ENCODE measurements at regions not wholly inside any gene's neighbourhood (a gene's known extent, or its start where the extent isn't known, plus 50 kb on each side); places are given as distances from the start of the nearest gene placed in this dataset.

- no peak for DNase-seq (ENCODE audit: low spot score)
- no peak for TF ChIP-seq CTCF (IDR thresholded peaks at IDR 0.05; ENCODE audit: extremely low read depth, missing control alignments)
These were observed 383.9 kb upstream of the DCN start for GRCh38 chr12:91566328-91567099.

GRCh38 chr12:91565846-91566245, 383.2 kb upstream of the DCN start:
- TF ChIP-seq CTCF (IDR thresholded peaks at IDR 0.05; ENCODE audit: extremely low read depth, missing control alignments), result no peak
- DNase-seq (ENCODE audit: low spot score), result no peak

- DNase-seq (ENCODE audit: low spot score), result no peak
- no peak for TF ChIP-seq CTCF (IDR thresholded peaks at IDR 0.05; ENCODE audit: extremely low read depth, missing control alignments)
These were observed 382.6 kb upstream of the DCN start for GRCh38 chr12:91565246-91565645.

GRCh38 chr12:91563011-91563765, 380.6 kb upstream of the DCN start:
- TF ChIP-seq CTCF (IDR thresholded peaks at IDR 0.05; ENCODE audit: extremely low read depth, missing control alignments), result no peak
- no peak for DNase-seq (ENCODE audit: low spot score)

- no peak for TF ChIP-seq CTCF (IDR thresholded peaks at IDR 0.05; ENCODE audit: extremely low read depth, missing control alignments)
- DNase-seq (ENCODE audit: low spot score), result no peak
These were observed 379.9 kb upstream of the DCN start for GRCh38 chr12:91562476-91562875.

- no peak for TF ChIP-seq CTCF (IDR thresholded peaks at IDR 0.05; ENCODE audit: extremely low read depth, missing control alignments)
These were observed 379.3 kb upstream of the DCN start for GRCh38 chr12:91561958-91562325.

GRCh38 chr12:91561301-91561957, 378.8 kb upstream of the DCN start:
- TF ChIP-seq CTCF (IDR thresholded peaks at IDR 0.05; ENCODE audit: extremely low read depth, missing control alignments), result no peak
- no peak for DNase-seq (ENCODE audit: low spot score)

More at GRCh38 chr12:91561958-91562325, 379.3 kb upstream of the DCN start:
- no peak for DNase-seq (ENCODE audit: low spot score)
